ENCODE measurements at regions not wholly inside any gene's neighbourhood (a gene's known extent, or its start where the extent isn't known, plus 50 kb on each side); places are given as distances from the start of the nearest gene placed in this dataset.

GRCh38 chr13:91295712-91296410 lies 51.6 kb upstream of the MIR17HG start:
- DNase-seq: no peak

- no peak for DNase-seq
Observed at GRCh38 chr13:91297503-91297902, 50.0 kb upstream of the MIR17HG start.

Data from activated CD4-positive, alpha-beta T cell treated with anti-CD3 and anti-CD28 coated beads, Interleukin-2, Interleukin-6, amounts not matched to agents 100 ng/mL and 50 ng/mL, durations not matched to agents 16 hours and 8 hours (primary cell).